Testis (tissue), 2 donors: ENCODE measurements at regions not wholly inside any gene's neighbourhood (a gene's known extent, or its start where the extent isn't known, plus 50 kb on each side); places are given as distances from the start of the nearest gene placed in this dataset.

ENCODE experiments used
- DNase-seq: peaks from one replicate; pipeline ENCODE4 v3.0.0-alpha.2; 2019
- H3K27ac ChIP-seq, 2 donors: fragments of 200-600 bp; sonication (generic); one replicate each; pipeline ENCODE4 v1.5.1; 2019
- H3K27me3 ChIP-seq: fragments of 200-600 bp; sonication (generic); one replicate; pipeline ENCODE4 v1.5.1; 2019
- H3K36me3 ChIP-seq: fragments of 200-600 bp; sonication (generic); one replicate; pipeline ENCODE4 v1.5.1; 2017; ENCODE audit warnings: low read depth; ENCODE audit errors: missing control alignments
- H3K4me1 ChIP-seq: fragments of 200-600 bp; sonication (generic); one replicate; pipeline ENCODE4 v1.5.1; 2019
- H3K4me3 ChIP-seq, 2 donors: fragments of 200-600 bp; sonication (generic); one replicate each; pipeline ENCODE4 v1.5.1; 2017 to 2019
- H3K9me3 ChIP-seq: fragments of 200-600 bp; sonication (generic); one replicate; pipeline ENCODE4 v1.5.1; 2017
- POLR2A ChIP-seq: fragments of 450-650 bp; IDR thresholded peaks from one replicate; pipeline ENCODE4 v1.6.1; 2017; ENCODE audit warnings: antibody characterized with exemption, mild to moderate bottlenecking, moderate library complexity
- WGBS, 2 donors: methylation state at CpG; one replicate each; pipeline ENCODE4 v1.1.5; 2018; 5-methylcytosine and 5-hydroxymethylcytosine counted together
- intact Hi-C: fragments of 100-400 bp; cut with DNase I; formaldehyde crosslinking; loops from one replicate; pipeline ENCODE4 v1.15.1; 2023; ENCODE audit warnings: low total_unique reads
- TF ChIP-seq, protein P1 (sequence below), 3 experiments: fragments of 450-650 bp in 2 of 3; fragments of 200-600 bp in 1 of 3; sonication (generic) in 1 of 3; IDR thresholded peaks; one replicate each; pipeline ENCODE4 v1.5.1; 2016 to 2019; ENCODE audit warnings: antibody characterized with exemption in 3 of 3, mild to moderate bottlenecking in 2 of 3, moderate library complexity in 1 of 3

GRCh38 chr13:27854606-27855005, 62.3 kb downstream of the GSX1 start:
- Histone ChIP-seq H3K4me3 (no peak overlapping the region), H3K36me3 (no peaks in the 10 kb centered on the region), H3K4me1 (no peaks in the 10 kb centered on the region), H3K27ac (no peak overlapping the region), H3K27me3 (no peaks in the 10 kb centered on the region), H3K9me3 (no peaks in the 10 kb centered on the region)
- intact Hi-C loops: no loop called here
- no peak for DNase-seq
- TF ChIP-seq POLR2A: no peak
- TF ChIP-seq, protein P1, sequence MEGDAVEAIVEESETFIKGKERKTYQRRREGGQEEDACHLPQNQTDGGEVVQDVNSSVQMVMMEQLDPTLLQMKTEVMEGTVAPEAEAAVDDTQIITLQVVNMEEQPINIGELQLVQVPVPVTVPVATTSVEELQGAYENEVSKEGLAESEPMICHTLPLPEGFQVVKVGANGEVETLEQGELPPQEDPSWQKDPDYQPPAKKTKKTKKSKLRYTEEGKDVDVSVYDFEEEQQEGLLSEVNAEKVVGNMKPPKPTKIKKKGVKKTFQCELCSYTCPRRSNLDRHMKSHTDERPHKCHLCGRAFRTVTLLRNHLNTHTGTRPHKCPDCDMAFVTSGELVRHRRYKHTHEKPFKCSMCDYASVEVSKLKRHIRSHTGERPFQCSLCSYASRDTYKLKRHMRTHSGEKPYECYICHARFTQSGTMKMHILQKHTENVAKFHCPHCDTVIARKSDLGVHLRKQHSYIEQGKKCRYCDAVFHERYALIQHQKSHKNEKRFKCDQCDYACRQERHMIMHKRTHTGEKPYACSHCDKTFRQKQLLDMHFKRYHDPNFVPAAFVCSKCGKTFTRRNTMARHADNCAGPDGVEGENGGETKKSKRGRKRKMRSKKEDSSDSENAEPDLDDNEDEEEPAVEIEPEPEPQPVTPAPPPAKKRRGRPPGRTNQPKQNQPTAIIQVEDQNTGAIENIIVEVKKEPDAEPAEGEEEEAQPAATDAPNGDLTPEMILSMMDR (IDR thresholded peaks at IDR 0.05): no peak
- 86 to 93% methylated on average over 1 of the region's 1 CpG for WGBS, 2 donors

- intact Hi-C loops: no loop called here
- no peak for DNase-seq
- Histone ChIP-seq H3K4me3 (no peak overlapping the region), H3K9me3 (no peaks in the 10 kb centered on the region), H3K27ac (no peak overlapping the region), H3K4me1 (no peaks in the 10 kb centered on the region), H3K27me3 (no peaks in the 10 kb centered on the region), H3K36me3 (no peaks in the 10 kb centered on the region)
- 78 to 91% methylated on average over 5 of the region's 5 CpGs for WGBS, 2 donors
- TF ChIP-seq, protein P1 (IDR thresholded peaks at IDR 0.05): no peak
- TF ChIP-seq POLR2A: no peak
Observed at GRCh38 chr13:27855381-27855780, 63.1 kb downstream of the GSX1 start.

DNA sequence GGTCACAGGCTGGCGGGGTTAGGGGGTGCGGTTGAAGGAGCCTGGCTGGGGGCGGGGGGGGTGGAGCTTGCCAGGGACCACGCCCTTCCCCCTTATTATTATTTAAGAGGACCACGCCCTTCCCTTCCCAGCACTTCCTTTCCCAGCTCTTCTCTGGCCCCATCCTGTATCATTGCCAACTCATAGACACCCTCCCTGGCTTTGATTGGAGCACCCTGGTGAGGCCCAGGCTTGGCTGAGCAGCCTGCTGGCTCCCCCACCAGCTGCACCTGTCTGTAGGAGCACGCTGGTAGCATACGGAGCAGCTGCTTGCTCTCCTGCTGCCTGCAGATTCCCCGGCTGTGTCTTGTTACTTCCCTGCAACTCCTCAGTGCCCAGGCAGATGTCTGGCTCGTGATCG, 62.5 kb upstream of the PDX1 start:
- intact Hi-C loops: no loop called here
- Histone ChIP-seq H3K27ac (no peak overlapping the region), H3K9me3 (no peaks in the 10 kb centered on the region), H3K4me1 (no peaks in the 10 kb centered on the region), H3K27me3 (no peaks in the 10 kb centered on the region), H3K4me3 (no peak overlapping the region), H3K36me3 (no peaks in the 10 kb centered on the region)
- TF ChIP-seq, protein P1 (IDR thresholded peaks at IDR 0.05): no peak
- TF ChIP-seq POLR2A: no peak
- WGBS, 2 donors: 49 to 55% methylated on average over 9 of the region's 10 CpGs
- no peak for DNase-seq

DNA sequence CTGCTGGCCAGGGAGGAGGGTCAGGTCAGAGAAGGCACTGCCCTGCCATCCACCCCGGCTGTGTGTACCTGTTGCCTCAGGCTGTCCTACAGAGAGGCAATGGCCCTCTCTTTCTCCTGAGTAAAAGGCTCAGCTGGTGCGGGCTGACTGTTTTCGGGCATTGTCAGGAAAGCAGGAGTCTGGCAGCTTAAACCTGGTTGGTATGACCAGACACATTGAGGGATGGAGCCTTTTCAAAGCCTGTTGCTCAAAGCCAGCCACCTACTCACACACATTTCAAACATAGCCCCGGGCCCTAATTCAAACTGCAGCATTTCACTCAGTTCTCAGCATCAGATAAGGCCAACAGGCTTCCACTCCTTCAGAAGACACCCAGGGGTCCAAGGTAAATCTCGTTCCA, 61.8 kb upstream of the PDX1 start:
- WGBS, 2 donors: 78 to 83% methylated on average over 4 to 5 of the region's 5 CpGs
- no peak for TF ChIP-seq POLR2A
- TF ChIP-seq, protein P1 (IDR thresholded peaks at IDR 0.05): no peak
- Histone ChIP-seq H3K27ac (no peak overlapping the region), H3K27me3 (no peaks in the 10 kb centered on the region), H3K4me3 (no peak overlapping the region), H3K36me3 (no peaks in the 10 kb centered on the region), H3K4me1 (no peaks in the 10 kb centered on the region), H3K9me3 (no peaks in the 10 kb centered on the region)
- intact Hi-C loops: no loop called here
- DNase-seq: no peak

GRCh38 chr13:27860743-27861142, 59.1 kb upstream of the PDX1 start:
- Histone ChIP-seq H3K9me3 (no peaks in the 10 kb centered on the region), H3K36me3 (no peaks in the 10 kb centered on the region), H3K27ac (no peak overlapping the region), H3K4me1 (no peaks in the 10 kb centered on the region), H3K27me3 (no peaks in the 10 kb centered on the region), H3K4me3 (no peak overlapping the region)
- DNase-seq: no peak
- 24 to 42% methylated on average over 5 of the region's 5 CpGs for WGBS, 2 donors
- intact Hi-C loops: no loop called here
- TF ChIP-seq, protein P1 (IDR thresholded peaks at IDR 0.05): no peak
- TF ChIP-seq POLR2A: no peak
